Breast epithelium (tissue), 3 donors: ENCODE measurements at regions not wholly inside any gene's neighbourhood (a gene's known extent, or its start where the extent isn't known, plus 50 kb on each side); places are given as distances from the start of the nearest gene placed in this dataset.

ENCODE experiments used
- CTCF ChIP-seq, 3 donors: fragments of 450-650 bp; IDR thresholded peaks; one replicate each; pipeline ENCODE4 v1.5.1; 2016 to 2017; ENCODE audit warnings: antibody characterized with exemption in 3 of 3, mild to moderate bottlenecking in 3 of 3, moderate library complexity in 3 of 3
- POLR2AphosphoS5 ChIP-seq, 3 donors: sonication (generic); formaldehyde crosslinking; IDR thresholded peaks; one replicate each; pipeline ENCODE4 v1.6.1; 2017; ENCODE audit warnings: antibody characterized with exemption in 3 of 3

- TF ChIP-seq CTCF (IDR thresholded peaks at IDR 0.05) (no peak), POLR2AphosphoS5 (IDR thresholded peaks at IDR 0.05) (no peak)
Measured at GRCh38 chr5:61966296-61966955, 339.6 kb upstream of the KIF2A start.
